ENCODE measurements at regions not wholly inside any gene's neighbourhood (a gene's known extent, or its start where the extent isn't known, plus 50 kb on each side); places are given as distances from the start of the nearest gene placed in this dataset.

- DNase-seq, result no peak
These were observed 456.6 kb downstream of the SHQ1 start for GRCh38 chr3:72391659-72392058.

- DNase-seq, result no peak
These were observed 457.4 kb downstream of the SHQ1 start for GRCh38 chr3:72390841-72391240.

GRCh38 chr3:72388644-72389043 is 459.6 kb downstream of the SHQ1 start:
- no peak for DNase-seq

GRCh38 chr3:72388117-72388516 is 460.1 kb downstream of the SHQ1 start:
- DNase-seq, result no peak

- DNase-seq, result no peak
These were observed 461.8 kb downstream of the SHQ1 start for GRCh38 chr3:72386327-72387000.

GRCh38 chr3:72385167-72385566 is 463.1 kb downstream of the SHQ1 start:
- DNase-seq, result no peak

- no peak for DNase-seq
These were observed 463.6 kb downstream of the SHQ1 start for GRCh38 chr3:72384602-72385001.

- no peak for DNase-seq
These were observed 464.4 kb downstream of the SHQ1 start for GRCh38 chr3:72383883-72384282.

GRCh38 chr3:72383230-72383629 is 465.0 kb downstream of the SHQ1 start:
- DNase-seq, result no peak

GRCh38 chr3:72382460-72382859 is 465.8 kb downstream of the SHQ1 start:
- no peak for DNase-seq

GRCh38 chr3:72381584-72381983 is 466.7 kb downstream of the SHQ1 start:
- DNase-seq, result no peak

- DNase-seq, result no peak
These were observed 467.3 kb downstream of the SHQ1 start for GRCh38 chr3:72380711-72381493.

GRCh38 chr3:72380193-72380592 is 468.1 kb downstream of the SHQ1 start:
- no peak for DNase-seq

- no peak for DNase-seq
These were observed 468.6 kb downstream of the SHQ1 start for GRCh38 chr3:72379500-72380187.

- DNase-seq, result no peak
These were observed 470.0 kb downstream of the SHQ1 start for GRCh38 chr3:72378287-72378686.

GRCh38 chr3:72376956-72377710 is 471.1 kb downstream of the SHQ1 start:
- DNase-seq, result no peak

- DNase-seq, result no peak
These were observed 472.8 kb downstream of the SHQ1 start for GRCh38 chr3:72375237-72376076.

- DNase-seq, result no peak
These were observed 475.1 kb downstream of the SHQ1 start for GRCh38 chr3:72373139-72373538.

GRCh38 chr3:72372161-72372560 is 476.1 kb downstream of the SHQ1 start:
- no peak for DNase-seq

- DNase-seq, result no peak
These were observed 476.8 kb downstream of the SHQ1 start for GRCh38 chr3:72371431-72371830.

- no peak for DNase-seq
These were observed 477.3 kb downstream of the SHQ1 start for GRCh38 chr3:72370947-72371346.

- no peak for DNase-seq
These were observed 478.6 kb downstream of the SHQ1 start for GRCh38 chr3:72369681-72370080.
